ENCODE measurements at regions not wholly inside any gene's neighbourhood (a gene's known extent, or its start where the extent isn't known, plus 50 kb on each side); places are given as distances from the start of the nearest gene placed in this dataset.
"Not testable (repeated sequence)": the region's sequence is repeated elsewhere in the genome, so short reads cannot be mapped to it uniquely, and the experiment has no call there.

DNA sequence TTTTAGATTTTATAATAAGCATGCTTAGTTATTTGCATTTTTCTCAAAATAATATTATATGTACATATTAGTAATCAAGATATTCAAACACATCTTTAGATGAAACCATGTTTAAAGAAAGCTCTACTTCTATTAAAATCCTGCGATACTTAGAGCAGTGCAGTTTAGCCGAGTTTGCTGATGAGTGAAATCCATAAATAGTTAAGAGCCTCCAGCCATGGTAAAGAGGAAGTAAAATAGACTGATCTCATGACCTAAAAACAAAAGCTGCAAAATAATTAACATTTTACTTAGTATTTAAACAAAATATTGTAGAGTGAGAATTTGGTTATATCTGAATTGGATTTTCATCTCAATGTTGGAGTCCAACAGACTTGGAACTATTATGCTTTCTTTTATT, 147.4 kb upstream of the NRIP1 start:
- no peak overlapping the region for H3K4me3 ChIP-seq (ENCODE audit: low read depth, low read length)
- TF ChIP-seq KLF9 (tag by site-specific recombination; IDR thresholded peaks at IDR 0.05; ENCODE audit: low read depth) (no peak), ZEB2 (tag by site-specific recombination; IDR thresholded peaks at IDR 0.05) (no peak), ZFP3 (tag by site-specific recombination; IDR thresholded peaks at IDR 0.05; ENCODE audit: low read depth) (no peak), ZNF169 (tag by site-specific recombination; IDR thresholded peaks at IDR 0.05) (no peak), ATF2 (tag by site-specific recombination; IDR thresholded peaks at IDR 0.05; ENCODE audit: low read depth) (no peak), ZNF19 (tag by site-specific recombination; IDR thresholded peaks at IDR 0.05; ENCODE audit: low read depth) (no peak), ZSCAN5A (tag by site-specific recombination; IDR thresholded peaks at IDR 0.05) (no peak)
- TF ChIP-seq, protein P1, sequence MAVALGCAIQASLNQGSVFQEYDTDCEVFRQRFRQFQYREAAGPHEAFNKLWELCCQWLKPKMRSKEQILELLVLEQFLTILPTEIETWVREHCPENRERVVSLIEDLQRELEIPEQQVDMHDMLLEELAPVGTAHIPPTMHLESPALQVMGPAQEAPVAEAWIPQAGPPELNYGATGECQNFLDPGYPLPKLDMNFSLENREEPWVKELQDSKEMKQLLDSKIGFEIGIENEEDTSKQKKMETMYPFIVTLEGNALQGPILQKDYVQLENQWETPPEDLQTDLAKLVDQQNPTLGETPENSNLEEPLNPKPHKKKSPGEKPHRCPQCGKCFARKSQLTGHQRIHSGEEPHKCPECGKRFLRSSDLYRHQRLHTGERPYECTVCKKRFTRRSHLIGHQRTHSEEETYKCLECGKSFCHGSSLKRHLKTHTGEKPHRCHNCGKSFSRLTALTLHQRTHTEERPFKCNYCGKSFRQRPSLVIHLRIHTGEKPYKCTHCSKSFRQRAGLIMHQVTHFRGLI (tag by site-specific recombination; IDR thresholded peaks at IDR 0.05) = no peak
- TF ChIP-seq, protein P2, sequence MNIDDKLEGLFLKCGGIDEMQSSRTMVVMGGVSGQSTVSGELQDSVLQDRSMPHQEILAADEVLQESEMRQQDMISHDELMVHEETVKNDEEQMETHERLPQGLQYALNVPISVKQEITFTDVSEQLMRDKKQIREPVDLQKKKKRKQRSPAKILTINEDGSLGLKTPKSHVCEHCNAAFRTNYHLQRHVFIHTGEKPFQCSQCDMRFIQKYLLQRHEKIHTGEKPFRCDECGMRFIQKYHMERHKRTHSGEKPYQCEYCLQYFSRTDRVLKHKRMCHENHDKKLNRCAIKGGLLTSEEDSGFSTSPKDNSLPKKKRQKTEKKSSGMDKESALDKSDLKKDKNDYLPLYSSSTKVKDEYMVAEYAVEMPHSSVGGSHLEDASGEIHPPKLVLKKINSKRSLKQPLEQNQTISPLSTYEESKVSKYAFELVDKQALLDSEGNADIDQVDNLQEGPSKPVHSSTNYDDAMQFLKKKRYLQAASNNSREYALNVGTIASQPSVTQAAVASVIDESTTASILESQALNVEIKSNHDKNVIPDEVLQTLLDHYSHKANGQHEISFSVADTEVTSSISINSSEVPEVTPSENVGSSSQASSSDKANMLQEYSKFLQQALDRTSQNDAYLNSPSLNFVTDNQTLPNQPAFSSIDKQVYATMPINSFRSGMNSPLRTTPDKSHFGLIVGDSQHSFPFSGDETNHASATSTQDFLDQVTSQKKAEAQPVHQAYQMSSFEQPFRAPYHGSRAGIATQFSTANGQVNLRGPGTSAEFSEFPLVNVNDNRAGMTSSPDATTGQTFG (tag by site-specific recombination; IDR thresholded peaks at IDR 0.05; ENCODE audit: borderline replicate concordance) = no peak
- TF ChIP-seq, protein P3, sequence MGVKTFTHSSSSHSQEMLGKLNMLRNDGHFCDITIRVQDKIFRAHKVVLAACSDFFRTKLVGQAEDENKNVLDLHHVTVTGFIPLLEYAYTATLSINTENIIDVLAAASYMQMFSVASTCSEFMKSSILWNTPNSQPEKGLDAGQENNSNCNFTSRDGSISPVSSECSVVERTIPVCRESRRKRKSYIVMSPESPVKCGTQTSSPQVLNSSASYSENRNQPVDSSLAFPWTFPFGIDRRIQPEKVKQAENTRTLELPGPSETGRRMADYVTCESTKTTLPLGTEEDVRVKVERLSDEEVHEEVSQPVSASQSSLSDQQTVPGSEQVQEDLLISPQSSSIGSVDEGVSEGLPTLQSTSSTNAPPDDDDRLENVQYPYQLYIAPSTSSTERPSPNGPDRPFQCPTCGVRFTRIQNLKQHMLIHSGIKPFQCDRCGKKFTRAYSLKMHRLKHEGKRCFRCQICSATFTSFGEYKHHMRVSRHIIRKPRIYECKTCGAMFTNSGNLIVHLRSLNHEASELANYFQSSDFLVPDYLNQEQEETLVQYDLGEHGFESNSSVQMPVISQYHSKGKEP (tag by site-specific recombination; IDR thresholded peaks at IDR 0.05) = no peak
- POLR2A ChIA-PET = no interaction called here
- peaks cover 11% of the 10 kb centered on the region; the same call in 1 of the 2 replicates for H3K4me1 ChIP-seq (ENCODE audit: control insufficient read depth, insufficient read depth, low read length)
- H3K36me3 ChIP-seq (ENCODE audit: control insufficient read depth in 2 of 2, insufficient read depth in 1 of 2, low read length in 2 of 2) = no peaks in the 10 kb centered on the region
- no peaks in the 10 kb centered on the region for H3K9me3 ChIP-seq (ENCODE audit: control insufficient read depth, insufficient read depth, low read depth, low read length)
- H3K27ac ChIP-seq (ENCODE audit: extremely low read depth, low read depth, low read length) = no peak overlapping the region
- CTCF ChIA-PET = interaction anchor here (0.7 kb wide), 1 partner anchor 392 kb away, joined by 3 read pairs; no protein-coding TSS in a partner anchor

GRCh38 chr21:15218476-15218875, 153.7 kb upstream of the NRIP1 start:
- POLR2A ChIA-PET; H3K4me1 ChIP-seq (ENCODE audit: control insufficient read depth, insufficient read depth, low read length); H3K36me3 ChIP-seq (ENCODE audit: control insufficient read depth in 2 of 2, insufficient read depth in 1 of 2, low read length in 2 of 2); H3K4me3 ChIP-seq (ENCODE audit: low read depth, low read length); H3K9me3 ChIP-seq (ENCODE audit: control insufficient read depth, insufficient read depth, low read depth, low read length); H3K27ac ChIP-seq (ENCODE audit: extremely low read depth, low read depth, low read length): not testable (repeated sequence)
- CTCF ChIA-PET = interaction anchor here (0.8 kb wide), 1 partner anchor 213 kb away, joined by 3 read pairs; no protein-coding TSS in a partner anchor

GRCh38 chr21:15219039-15219438, 154.2 kb upstream of the NRIP1 start:
- H3K9me3 ChIP-seq (ENCODE audit: control insufficient read depth, insufficient read depth, low read depth, low read length) = no peaks in the 10 kb centered on the region
- no peaks in the 10 kb centered on the region for H3K36me3 ChIP-seq (ENCODE audit: control insufficient read depth in 2 of 2, insufficient read depth in 1 of 2, low read length in 2 of 2)
- TF ChIP-seq ZFP3 (tag by site-specific recombination; IDR thresholded peaks at IDR 0.05; ENCODE audit: low read depth) (no peak), ZBTB6 (tag by site-specific recombination; IDR thresholded peaks at IDR 0.05) (no peak), PATZ1 (tag by site-specific recombination; IDR thresholded peaks at IDR 0.05) (no peak)
- TF ChIP-seq, protein P4, sequence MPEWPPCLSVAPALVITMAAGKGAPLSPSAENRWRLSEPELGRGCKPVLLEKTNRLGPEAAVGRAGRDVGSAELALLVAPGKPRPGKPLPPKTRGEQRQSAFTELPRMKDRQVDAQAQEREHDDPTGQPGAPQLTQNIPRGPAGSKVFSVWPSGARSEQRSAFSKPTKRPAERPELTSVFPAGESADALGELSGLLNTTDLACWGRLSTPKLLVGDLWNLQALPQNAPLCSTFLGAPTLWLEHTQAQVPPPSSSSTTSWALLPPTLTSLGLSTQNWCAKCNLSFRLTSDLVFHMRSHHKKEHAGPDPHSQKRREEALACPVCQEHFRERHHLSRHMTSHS (tag by site-specific recombination; IDR thresholded peaks at IDR 0.05) = no peak
- no peak overlapping the region for H3K4me3 ChIP-seq (ENCODE audit: low read depth, low read length)
- peaks cover 4% of the 10 kb centered on the region; the same call in 1 of the 2 replicates for H3K4me1 ChIP-seq (ENCODE audit: control insufficient read depth, insufficient read depth, low read length)
- ChIA-PET CTCF (interaction anchor here (0.8 kb wide), 1 partner anchor 214 kb away, joined by 3 read pairs; no protein-coding TSS in a partner anchor), POLR2A (no interaction called here)
- H3K27ac ChIP-seq (ENCODE audit: extremely low read depth, low read depth, low read length) = no peak overlapping the region

Data from HEK293 (cell line).